C4-2B (cell line): ENCODE measurements at regions not wholly inside any gene's neighbourhood (a gene's known extent, or its start where the extent isn't known, plus 50 kb on each side); places are given as distances from the start of the nearest gene placed in this dataset.

Source experiments
- H3K27ac ChIP-seq: fragments of 450-650 bp; 2 replicates; pipeline ENCODE4 v1.5.1; 2017
- ZFX ChIP-seq: fragments of 450-650 bp; IDR thresholded peaks from 2 replicates; pipeline ENCODE4 v1.6.1; 2017
- TF ChIP-seq, protein P1 (sequence below): fragments of 450-650 bp; conservative IDR thresholded peaks from 2 replicates; pipeline ENCODE4 v1.5.1; 2017; ENCODE audit warnings: mild to moderate bottlenecking

DNA sequence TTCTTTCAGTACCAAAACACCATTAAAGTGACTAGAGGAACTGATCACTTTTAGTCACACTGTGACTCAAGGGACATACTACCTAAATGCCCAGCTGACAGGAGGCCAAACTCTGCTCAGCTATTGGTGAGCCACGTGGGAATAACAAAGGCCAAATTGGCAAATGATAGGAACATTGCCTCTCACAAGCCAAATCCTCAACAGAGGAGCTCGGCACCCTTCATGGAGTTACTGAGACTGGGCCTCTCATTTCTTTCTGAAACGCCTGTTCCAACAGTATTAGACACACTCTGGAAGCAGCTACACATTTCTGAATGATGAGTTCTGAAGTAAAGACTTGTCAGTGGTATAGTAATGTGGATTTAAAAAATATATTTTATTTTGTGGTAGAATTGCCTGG, 166.0 kb upstream of the COL8A1 start:
- H3K27ac ChIP-seq: no peak overlapping the region
- TF ChIP-seq ZFX: no peak
- TF ChIP-seq, protein P1, sequence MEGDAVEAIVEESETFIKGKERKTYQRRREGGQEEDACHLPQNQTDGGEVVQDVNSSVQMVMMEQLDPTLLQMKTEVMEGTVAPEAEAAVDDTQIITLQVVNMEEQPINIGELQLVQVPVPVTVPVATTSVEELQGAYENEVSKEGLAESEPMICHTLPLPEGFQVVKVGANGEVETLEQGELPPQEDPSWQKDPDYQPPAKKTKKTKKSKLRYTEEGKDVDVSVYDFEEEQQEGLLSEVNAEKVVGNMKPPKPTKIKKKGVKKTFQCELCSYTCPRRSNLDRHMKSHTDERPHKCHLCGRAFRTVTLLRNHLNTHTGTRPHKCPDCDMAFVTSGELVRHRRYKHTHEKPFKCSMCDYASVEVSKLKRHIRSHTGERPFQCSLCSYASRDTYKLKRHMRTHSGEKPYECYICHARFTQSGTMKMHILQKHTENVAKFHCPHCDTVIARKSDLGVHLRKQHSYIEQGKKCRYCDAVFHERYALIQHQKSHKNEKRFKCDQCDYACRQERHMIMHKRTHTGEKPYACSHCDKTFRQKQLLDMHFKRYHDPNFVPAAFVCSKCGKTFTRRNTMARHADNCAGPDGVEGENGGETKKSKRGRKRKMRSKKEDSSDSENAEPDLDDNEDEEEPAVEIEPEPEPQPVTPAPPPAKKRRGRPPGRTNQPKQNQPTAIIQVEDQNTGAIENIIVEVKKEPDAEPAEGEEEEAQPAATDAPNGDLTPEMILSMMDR: no peak

DNA sequence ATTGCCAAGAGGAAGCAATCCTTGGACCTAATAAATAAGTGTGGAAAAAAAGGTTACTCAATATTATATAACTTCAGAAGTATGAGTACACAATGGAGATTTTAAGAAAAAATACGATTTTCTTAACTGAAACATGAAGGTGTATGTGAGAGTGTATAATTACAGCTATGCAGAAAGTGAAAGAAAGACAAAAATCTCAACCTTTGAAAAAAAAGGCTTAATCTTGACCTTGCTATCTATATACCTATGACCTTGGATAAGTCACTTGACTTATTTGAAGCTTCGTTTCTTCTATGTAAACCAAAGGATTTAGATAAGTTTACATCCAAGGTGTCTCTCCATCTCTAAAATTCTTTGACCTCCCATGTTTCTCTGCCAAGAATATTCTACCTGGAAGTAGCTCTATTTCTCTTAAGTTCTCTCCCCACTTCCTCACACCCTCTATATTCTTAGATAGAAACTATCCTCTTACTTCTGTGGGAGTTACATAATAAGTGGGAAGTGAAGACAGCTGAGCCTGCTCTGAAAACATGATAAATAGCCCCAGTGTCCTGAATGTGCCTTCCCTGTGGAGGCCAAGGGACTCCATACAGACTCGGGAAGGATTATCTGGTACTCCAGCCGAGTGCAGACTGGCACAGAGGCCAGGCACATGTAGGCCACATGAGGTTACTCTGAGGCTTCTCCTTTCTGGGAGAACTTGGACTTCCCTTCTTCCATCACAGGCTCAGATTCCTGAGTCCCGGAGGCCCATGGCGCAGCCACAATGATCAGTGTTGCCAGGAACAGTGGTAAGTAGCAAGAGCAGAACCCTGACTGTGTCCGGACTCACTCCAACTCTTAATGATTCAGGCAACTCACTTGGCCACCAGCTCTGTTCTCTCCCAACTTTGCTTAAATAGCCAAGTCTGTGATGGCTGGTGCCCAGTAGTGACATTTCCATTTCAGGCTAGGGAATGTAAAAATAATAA, 166.8 kb upstream of the COL8A1 start:
- no peak overlapping the region for H3K27ac ChIP-seq
- no peak for TF ChIP-seq ZFX
- TF ChIP-seq, protein P1: no peak

DNA sequence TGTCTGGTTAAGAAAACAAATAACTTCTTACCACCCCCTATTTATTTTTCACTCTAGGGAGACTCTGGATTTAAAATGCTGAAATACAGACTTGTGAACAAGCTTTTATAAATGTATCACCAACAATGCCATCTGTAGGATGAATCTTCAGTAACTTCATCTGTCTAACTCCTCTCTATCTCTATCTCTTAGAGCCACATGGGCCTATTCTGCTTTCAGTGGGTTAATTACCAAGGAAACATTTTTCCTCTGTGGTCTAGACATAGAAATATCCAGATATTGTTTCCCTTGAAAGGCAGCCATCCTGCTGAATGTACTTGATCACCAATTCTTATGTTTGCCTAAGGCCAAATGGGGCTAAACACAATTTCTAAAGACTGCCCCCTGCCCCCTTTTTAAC, 167.6 kb upstream of the COL8A1 start:
- H3K27ac ChIP-seq: no peak overlapping the region
- TF ChIP-seq, protein P1: no peak
- no peak for TF ChIP-seq ZFX

DNA sequence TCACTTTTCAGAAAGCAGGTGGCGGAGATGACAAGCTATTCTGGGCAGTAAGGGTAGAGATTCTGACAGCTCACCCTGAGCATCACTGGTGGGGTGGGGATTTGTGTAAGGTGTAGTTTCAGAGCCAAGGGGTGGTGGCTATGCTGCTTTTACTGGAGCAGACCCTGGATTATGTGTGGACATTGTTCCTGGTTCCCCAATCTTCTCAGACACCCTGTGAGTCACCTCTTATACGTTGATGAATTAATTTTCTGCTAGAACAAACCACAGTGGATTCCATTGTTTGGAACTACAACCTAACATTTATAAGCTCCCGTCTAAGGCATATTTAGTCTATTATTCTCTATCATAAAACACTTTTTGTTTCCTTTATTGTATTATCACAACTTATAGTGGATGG, 169.5 kb upstream of the COL8A1 start:
- H3K27ac ChIP-seq: no peak overlapping the region
- no peak for TF ChIP-seq ZFX
- TF ChIP-seq, protein P1: no peak

DNA sequence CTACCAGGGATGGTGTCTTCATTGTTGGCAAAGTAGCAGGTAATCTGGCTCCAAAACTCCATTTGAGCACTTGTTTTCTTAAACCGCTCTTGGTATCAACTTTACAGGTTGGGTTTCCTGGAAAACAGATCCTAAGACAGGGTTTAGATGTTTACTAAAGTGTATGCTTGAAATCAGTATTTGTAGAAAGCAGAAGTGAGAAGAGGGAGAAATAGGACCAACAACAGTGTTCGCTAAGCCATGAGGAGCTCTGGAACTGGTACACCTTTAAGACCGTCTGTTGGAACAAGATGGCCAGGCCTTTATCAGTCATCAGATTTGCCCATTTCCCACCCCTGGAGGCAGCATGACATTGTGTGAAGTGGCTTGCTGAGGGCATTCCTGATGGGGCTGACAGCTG, 171.0 kb upstream of the COL8A1 start:
- no peak for TF ChIP-seq ZFX
- TF ChIP-seq, protein P1: no peak
- no peak overlapping the region for H3K27ac ChIP-seq

DNA sequence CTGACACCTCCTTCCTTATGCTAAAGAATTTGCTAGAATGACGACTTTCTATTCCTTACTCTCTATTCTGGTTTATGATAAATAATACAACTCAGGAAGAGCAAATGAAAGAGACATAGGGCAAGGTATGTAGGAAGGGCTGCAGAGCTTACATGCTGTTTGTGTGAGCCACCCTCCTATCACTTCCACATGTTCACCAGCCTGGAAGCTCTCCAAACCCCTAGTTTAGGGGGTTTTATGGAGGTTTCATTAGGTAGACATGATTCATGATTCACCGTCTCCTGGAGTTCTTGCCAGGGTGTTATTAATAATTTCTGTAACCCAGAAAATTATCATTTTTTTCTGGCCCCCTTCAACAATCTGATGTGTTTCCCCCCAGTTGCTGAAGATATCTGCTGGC, 172.1 kb upstream of the COL8A1 start:
- no peak overlapping the region for H3K27ac ChIP-seq
- TF ChIP-seq, protein P1: no peak
- no peak for TF ChIP-seq ZFX

DNA sequence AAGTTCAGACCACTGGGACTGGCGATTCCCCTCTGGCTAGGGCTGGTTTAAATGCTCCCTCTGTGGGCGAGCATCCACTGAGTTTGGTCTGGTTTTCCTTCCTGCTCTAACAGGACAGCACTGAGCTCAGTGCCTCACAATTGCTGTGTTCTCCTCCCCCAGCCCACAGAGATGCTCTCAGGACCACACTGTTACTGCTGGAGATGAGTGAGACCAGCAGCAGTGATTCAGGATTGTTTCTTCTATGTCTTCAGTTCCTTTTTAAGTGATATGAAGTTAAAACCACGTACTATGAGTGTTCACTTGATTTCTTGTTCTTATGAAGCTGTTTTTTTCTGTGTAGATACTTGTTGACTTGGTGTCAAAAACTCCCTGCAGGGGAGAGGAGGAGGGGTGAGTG, 180.4 kb upstream of the COL8A1 start:
- no peak for TF ChIP-seq ZFX
- TF ChIP-seq, protein P1: no peak
- no peak overlapping the region for H3K27ac ChIP-seq
